Hepatocyte (in vitro differentiated cells): ENCODE measurements at regions not wholly inside any gene's neighbourhood (a gene's known extent, or its start where the extent isn't known, plus 50 kb on each side); places are given as distances from the start of the nearest gene placed in this dataset.

Experiments
- DNase-seq: peaks from one replicate; pipeline ENCODE4 v3.0.0-alpha.2; 2016; ENCODE audit warnings: low spot score
- H2AFZ ChIP-seq: fragments of 200-600 bp; sonication (generic); 2 replicates; pipeline ENCODE4 v1.6.0; 2016; ENCODE audit warnings: antibody characterized with exemption, mild to moderate bottlenecking
- H3K27ac ChIP-seq: fragments of 200-600 bp; sonication (generic); 2 replicates; pipeline ENCODE4 v1.5.1; 2016; ENCODE audit warnings: mild to moderate bottlenecking
- H3K27me3 ChIP-seq: fragments of 200-600 bp; sonication (generic); 2 replicates; pipeline ENCODE4 v1.6.1; 2016
- H3K36me3 ChIP-seq: fragments of 200-600 bp; sonication (generic); replicated peaks from 2 replicates; pipeline ENCODE4 v1.5.1; 2016; ENCODE audit warnings: low read depth; ENCODE audit not compliant: insufficient read depth
- H3K4me1 ChIP-seq: fragments of 200-600 bp; sonication (generic); 2 replicates; pipeline ENCODE4 v1.5.1; 2016; ENCODE audit warnings: mild to moderate bottlenecking, moderate library complexity; ENCODE audit not compliant: insufficient read depth
- H3K4me2 ChIP-seq: fragments of 200-600 bp; sonication (generic); 2 replicates; pipeline ENCODE4 v1.6.0; 2016
- H3K4me3 ChIP-seq: fragments of 200-600 bp; sonication (generic); 2 replicates; pipeline ENCODE4 v1.5.1; 2016; ENCODE audit warnings: mild to moderate bottlenecking
- H3K79me2 ChIP-seq: fragments of 200-600 bp; sonication (generic); 2 replicates; pipeline ENCODE4 v1.6.0; 2017; ENCODE audit warnings: mild to moderate bottlenecking
- H3K9me2 ChIP-seq: fragments of 200-600 bp; sonication (generic); replicated peaks from 2 replicates; pipeline ENCODE4 v1.6.0; 2017; ENCODE audit warnings: mild to moderate bottlenecking; ENCODE audit not compliant: insufficient read depth
- H3K9me3 ChIP-seq: fragments of 200-600 bp; sonication (generic); 2 replicates; pipeline ENCODE4 v1.5.1; 2016; ENCODE audit warnings: low read depth, mild to moderate bottlenecking
- H4K20me1 ChIP-seq: fragments of 200-600 bp; sonication (generic); 2 replicates; pipeline ENCODE4 v1.6.0; 2016; ENCODE audit warnings: mild to moderate bottlenecking; ENCODE audit not compliant: insufficient read depth, poor library complexity, severe bottlenecking
- EZH2 ChIP-seq: fragments of 200-600 bp; sonication (generic); IDR thresholded peaks from 2 replicates; pipeline ENCODE4 v1.6.1; 2016; ENCODE audit warnings: antibody characterized with exemption, mild to moderate bottlenecking, borderline replicate concordance
- EZH2phosphoT487 ChIP-seq: fragments of 200-600 bp; sonication (generic); IDR thresholded peaks from one replicate; pipeline ENCODE4 v1.6.1; 2018; ENCODE audit warnings: antibody characterized with exemption, mild to moderate bottlenecking, low read depth, moderate library complexity; ENCODE audit not compliant: unreplicated experiment, severe bottlenecking
- WGBS: methylation state at CpG from one replicate; pipeline ENCODE4 v1.1.6; 2016; ENCODE audit warnings: low lambda C conversion rate; ENCODE audit errors: missing lambda C conversion rate; 5-methylcytosine and 5-hydroxymethylcytosine counted together
- TF ChIP-seq, protein P1 (sequence below): fragments of 200-600 bp; sonication (generic); IDR thresholded peaks from 2 replicates; pipeline ENCODE4 v1.5.1; 2016; ENCODE audit warnings: antibody characterized with exemption, mild to moderate bottlenecking; ENCODE audit not compliant: poor library complexity

DNA sequence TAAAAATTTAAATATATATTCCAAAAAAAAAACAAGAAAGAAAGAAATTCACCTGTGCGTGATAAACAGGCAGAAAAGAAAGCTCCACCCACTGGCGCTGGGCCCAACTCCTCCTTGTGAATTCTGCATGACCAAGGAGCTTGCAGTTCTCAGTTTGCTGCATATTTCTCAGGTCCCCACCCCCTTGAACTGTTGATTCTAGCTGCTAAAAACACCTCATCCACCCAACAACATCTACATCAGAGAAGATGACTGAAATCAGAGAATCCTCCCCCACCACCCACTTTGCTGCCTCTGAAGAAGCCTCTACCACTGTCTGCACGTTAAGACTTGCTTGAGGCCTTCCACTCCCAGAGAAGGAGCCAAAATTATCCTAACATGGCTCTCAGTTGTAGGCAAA lies 104.8 kb downstream of the RGS2 start:
- 72% methylated on average over 3 of the region's 3 CpGs for whole genome bisulfite sequencing
- no peak overlapping the region for H3K4me2 ChIP-seq
- no peaks in the 10 kb centered on the region for H3K9me3 ChIP-seq
- no peak for TF ChIP-seq EZH2phosphoT487
- no peak for TF ChIP-seq EZH2
- TF ChIP-seq, protein P1, sequence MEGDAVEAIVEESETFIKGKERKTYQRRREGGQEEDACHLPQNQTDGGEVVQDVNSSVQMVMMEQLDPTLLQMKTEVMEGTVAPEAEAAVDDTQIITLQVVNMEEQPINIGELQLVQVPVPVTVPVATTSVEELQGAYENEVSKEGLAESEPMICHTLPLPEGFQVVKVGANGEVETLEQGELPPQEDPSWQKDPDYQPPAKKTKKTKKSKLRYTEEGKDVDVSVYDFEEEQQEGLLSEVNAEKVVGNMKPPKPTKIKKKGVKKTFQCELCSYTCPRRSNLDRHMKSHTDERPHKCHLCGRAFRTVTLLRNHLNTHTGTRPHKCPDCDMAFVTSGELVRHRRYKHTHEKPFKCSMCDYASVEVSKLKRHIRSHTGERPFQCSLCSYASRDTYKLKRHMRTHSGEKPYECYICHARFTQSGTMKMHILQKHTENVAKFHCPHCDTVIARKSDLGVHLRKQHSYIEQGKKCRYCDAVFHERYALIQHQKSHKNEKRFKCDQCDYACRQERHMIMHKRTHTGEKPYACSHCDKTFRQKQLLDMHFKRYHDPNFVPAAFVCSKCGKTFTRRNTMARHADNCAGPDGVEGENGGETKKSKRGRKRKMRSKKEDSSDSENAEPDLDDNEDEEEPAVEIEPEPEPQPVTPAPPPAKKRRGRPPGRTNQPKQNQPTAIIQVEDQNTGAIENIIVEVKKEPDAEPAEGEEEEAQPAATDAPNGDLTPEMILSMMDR, result no peak
- H3K9me2 ChIP-seq, result no peaks in the 10 kb centered on the region
- DNase-seq, result no peak
- no peaks in the 10 kb centered on the region for H3K27me3 ChIP-seq
- H4K20me1 ChIP-seq, result no peaks in the 10 kb centered on the region
- H3K79me2 ChIP-seq, result no peaks in the 10 kb centered on the region
- no peaks in the 10 kb centered on the region for H3K4me1 ChIP-seq
- no peak overlapping the region for H3K4me3 ChIP-seq
- no peak overlapping the region for H3K27ac ChIP-seq
- no peak overlapping the region for H2AFZ ChIP-seq
- no peaks in the 10 kb centered on the region for H3K36me3 ChIP-seq

DNA sequence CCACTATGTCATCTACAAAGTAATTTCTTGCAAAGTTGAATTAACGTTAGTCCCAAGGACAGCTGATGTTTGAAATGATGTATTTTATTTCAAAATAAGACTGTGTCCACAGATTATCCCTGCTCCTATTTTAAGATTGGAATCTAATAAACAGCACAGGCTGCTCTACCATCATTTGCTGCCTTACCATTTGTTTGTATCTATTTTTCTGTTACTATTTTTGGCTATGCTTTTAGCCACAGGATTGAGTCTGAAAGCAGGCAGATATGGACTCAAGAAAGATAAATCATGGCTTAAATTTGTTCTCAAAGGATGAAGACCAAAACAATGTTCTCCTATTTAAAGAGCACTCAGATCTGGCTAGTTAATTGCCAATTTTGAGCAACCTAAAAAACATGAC lies 105.3 kb downstream of the RGS2 start:
- Histone ChIP-seq H3K9me3 (no peaks in the 10 kb centered on the region), H3K27me3 (no peaks in the 10 kb centered on the region), H3K27ac (no peak overlapping the region), H3K9me2 (no peaks in the 10 kb centered on the region), H3K4me3 (no peak overlapping the region), H2AFZ (no peak overlapping the region), H3K79me2 (no peaks in the 10 kb centered on the region), H4K20me1 (no peaks in the 10 kb centered on the region), H3K36me3 (no peaks in the 10 kb centered on the region), H3K4me2 (no peak overlapping the region), H3K4me1 (no peaks in the 10 kb centered on the region)
- no peak for DNase-seq
- 78% methylated on average over 1 of the region's 1 CpG for WGBS
- TF ChIP-seq EZH2phosphoT487 (no peak), EZH2 (no peak)
- TF ChIP-seq, protein P1, result no peak

DNA sequence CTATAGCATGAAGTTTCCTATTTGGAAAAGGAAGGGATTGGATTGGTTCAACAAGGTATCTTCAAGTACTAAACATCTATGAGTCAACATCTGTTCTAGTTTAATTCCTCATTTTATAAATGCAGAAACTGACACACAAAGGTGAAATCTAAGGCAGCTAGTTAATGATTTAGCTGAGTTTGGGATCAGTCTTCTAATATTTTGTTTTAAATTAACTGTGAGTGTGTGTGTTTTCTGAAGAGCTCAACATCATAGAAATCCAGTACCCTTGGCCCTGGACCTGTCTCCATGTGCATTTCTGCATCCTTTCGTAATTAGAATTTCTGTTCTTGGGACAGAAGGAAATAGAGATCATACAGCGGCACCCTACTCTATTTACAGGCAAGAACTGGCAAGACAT lies 105.9 kb downstream of the RGS2 start:
- no peaks in the 10 kb centered on the region for H4K20me1 ChIP-seq
- no peak overlapping the region for H3K4me3 ChIP-seq
- no peaks in the 10 kb centered on the region for H3K9me3 ChIP-seq
- no peaks in the 10 kb centered on the region for H3K79me2 ChIP-seq
- no peak overlapping the region for H3K27ac ChIP-seq
- no peaks in the 10 kb centered on the region for H3K27me3 ChIP-seq
- H3K36me3 ChIP-seq, result no peaks in the 10 kb centered on the region
- WGBS, result 96% methylated on average over 2 of the region's 2 CpGs
- TF ChIP-seq, protein P1, result no peak
- TF ChIP-seq EZH2phosphoT487 (no peak), EZH2 (no peak)
- no peak overlapping the region for H2AFZ ChIP-seq
- no peak for DNase-seq
- H3K4me2 ChIP-seq, result no peak overlapping the region
- no peaks in the 10 kb centered on the region for H3K9me2 ChIP-seq
- H3K4me1 ChIP-seq, result no peaks in the 10 kb centered on the region

DNA sequence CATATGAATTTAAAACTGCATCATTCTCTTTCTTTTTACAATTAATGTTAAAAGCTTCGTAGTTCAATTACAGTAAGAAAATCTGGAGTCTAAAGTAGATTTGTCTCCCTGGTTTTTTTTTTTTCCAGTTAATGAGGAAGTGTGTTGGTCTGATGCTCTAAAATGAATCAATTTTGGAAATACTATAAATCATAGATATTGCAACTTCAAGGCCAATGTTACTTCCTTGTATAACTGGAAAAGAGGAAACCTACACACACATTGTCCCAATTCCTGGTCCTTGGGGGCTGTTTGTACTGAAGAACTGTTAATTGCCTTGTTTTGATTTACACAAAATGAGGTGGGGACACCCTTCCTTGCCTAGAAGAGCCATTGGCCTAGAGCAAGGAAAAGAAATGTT lies 107.2 kb downstream of the RGS2 start:
- H3K27me3 ChIP-seq, result no peaks in the 10 kb centered on the region
- no peak overlapping the region for H3K4me3 ChIP-seq
- DNase-seq, result no peak
- H3K4me1 ChIP-seq, result no peaks in the 10 kb centered on the region
- WGBS, result 93% methylated on average over 1 of the region's 1 CpG
- H3K9me2 ChIP-seq, result no peaks in the 10 kb centered on the region
- H3K79me2 ChIP-seq, result no peaks in the 10 kb centered on the region
- H2AFZ ChIP-seq, result no peak overlapping the region
- H3K36me3 ChIP-seq, result no peaks in the 10 kb centered on the region
- H3K9me3 ChIP-seq, result no peaks in the 10 kb centered on the region
- TF ChIP-seq EZH2 (no peak), EZH2phosphoT487 (no peak)
- TF ChIP-seq, protein P1, result no peak
- no peaks in the 10 kb centered on the region for H4K20me1 ChIP-seq
- H3K27ac ChIP-seq, result no peak overlapping the region
- H3K4me2 ChIP-seq, result no peak overlapping the region
